Glutamatergic neuron (in vitro differentiated cells): ENCODE measurements at regions not wholly inside any gene's neighbourhood (a gene's known extent, or its start where the extent isn't known, plus 50 kb on each side); places are given as distances from the start of the nearest gene placed in this dataset.

Source experiments
- DNase-seq: peaks from one replicate; pipeline ENCODE4 v3.0.0; 2022
- H3K27ac Mint-ChIP-seq: one replicate; pipeline ENCODE4 v1.8.0; 2020; ENCODE audit warnings: mild to moderate bottlenecking, mixed read lengths, inconsistent platforms; ENCODE audit not compliant: unreplicated experiment
- H3K27me3 Mint-ChIP-seq: one replicate; pipeline ENCODE4 v1.8.0; 2020; ENCODE audit warnings: mild to moderate bottlenecking, moderate library complexity, mixed read lengths, inconsistent platforms; ENCODE audit not compliant: unreplicated experiment
- H3K36me3 Mint-ChIP-seq: one replicate; pipeline ENCODE4 v1.8.0; 2020; ENCODE audit warnings: mild to moderate bottlenecking, mixed read lengths, inconsistent platforms; ENCODE audit not compliant: unreplicated experiment
- H3K4me1 Mint-ChIP-seq: one replicate; pipeline ENCODE4 v1.8.0; 2020; ENCODE audit warnings: mild to moderate bottlenecking, low read depth, mixed read lengths, inconsistent platforms; ENCODE audit not compliant: unreplicated experiment
- H3K4me3 Mint-ChIP-seq: one replicate; pipeline ENCODE4 v1.8.0; 2020; ENCODE audit warnings: mild to moderate bottlenecking, mixed read lengths, inconsistent platforms; ENCODE audit not compliant: unreplicated experiment
- H3K9me3 Mint-ChIP-seq: one replicate; pipeline ENCODE4 v1.8.0; 2020; ENCODE audit warnings: mild to moderate bottlenecking, moderate library complexity, mixed read lengths, inconsistent platforms; ENCODE audit not compliant: unreplicated experiment
- TF ChIP-seq, protein P1 (sequence below): fragments of 200-600 bp; sonication (generic); IDR thresholded peaks from one replicate; pipeline ENCODE4 v1.5.0; 2021; ENCODE audit not compliant: partially characterized antibody, unreplicated experiment

DNA sequence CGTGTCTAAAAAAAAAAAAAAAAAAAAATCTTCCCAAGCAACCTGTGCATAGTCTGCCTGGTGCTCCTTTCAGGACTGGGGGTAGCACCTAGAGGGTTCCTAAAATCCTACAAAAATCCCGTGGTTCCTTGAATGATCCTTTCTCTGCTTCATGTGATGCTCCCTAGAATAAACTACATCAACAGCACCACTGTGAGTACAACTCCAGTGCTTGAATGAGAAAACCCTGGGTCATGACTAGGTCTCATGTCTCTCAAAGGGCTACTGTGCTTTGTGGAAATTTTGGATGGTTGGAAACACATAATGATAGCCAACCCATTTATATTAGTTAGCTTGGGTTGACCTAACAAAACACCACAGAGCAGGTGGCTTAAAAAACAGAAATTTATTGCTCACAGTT, 243.5 kb downstream of the OPA1 start:
- Mint-ChIP-seq H3K4me1 (no peaks in the 10 kb centered on the region), H3K27me3 (peaks cover 2% of the 10 kb centered on the region), H3K4me3 (no peak overlapping the region), H3K36me3 (peaks cover 1% of the 10 kb centered on the region), H3K9me3 (peaks cover 3% of the 10 kb centered on the region), H3K27ac (no peak overlapping the region)
- TF ChIP-seq, protein P1, sequence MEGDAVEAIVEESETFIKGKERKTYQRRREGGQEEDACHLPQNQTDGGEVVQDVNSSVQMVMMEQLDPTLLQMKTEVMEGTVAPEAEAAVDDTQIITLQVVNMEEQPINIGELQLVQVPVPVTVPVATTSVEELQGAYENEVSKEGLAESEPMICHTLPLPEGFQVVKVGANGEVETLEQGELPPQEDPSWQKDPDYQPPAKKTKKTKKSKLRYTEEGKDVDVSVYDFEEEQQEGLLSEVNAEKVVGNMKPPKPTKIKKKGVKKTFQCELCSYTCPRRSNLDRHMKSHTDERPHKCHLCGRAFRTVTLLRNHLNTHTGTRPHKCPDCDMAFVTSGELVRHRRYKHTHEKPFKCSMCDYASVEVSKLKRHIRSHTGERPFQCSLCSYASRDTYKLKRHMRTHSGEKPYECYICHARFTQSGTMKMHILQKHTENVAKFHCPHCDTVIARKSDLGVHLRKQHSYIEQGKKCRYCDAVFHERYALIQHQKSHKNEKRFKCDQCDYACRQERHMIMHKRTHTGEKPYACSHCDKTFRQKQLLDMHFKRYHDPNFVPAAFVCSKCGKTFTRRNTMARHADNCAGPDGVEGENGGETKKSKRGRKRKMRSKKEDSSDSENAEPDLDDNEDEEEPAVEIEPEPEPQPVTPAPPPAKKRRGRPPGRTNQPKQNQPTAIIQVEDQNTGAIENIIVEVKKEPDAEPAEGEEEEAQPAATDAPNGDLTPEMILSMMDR: no peak
- DNase-seq: no peak

DNA sequence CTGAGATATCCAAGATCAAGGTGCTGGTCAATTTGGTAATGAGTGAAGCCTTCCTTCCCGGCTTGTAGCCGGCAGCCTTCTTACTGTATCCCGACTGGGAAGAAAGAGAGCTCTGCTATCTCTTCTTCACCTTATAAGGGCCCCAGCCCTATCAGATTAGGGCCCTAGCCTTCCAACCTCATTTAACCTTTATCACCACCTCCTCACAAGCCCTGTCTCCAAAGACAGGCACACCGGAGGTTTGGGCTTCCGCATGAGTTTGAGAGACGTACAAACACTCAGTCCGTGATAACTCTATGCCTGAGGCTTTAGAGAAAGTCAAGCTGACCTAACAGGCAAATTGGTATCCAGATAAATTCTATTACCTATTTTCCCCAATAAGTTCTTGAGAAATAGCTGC, 243.9 kb downstream of the OPA1 start:
- H3K36me3 Mint-ChIP-seq: no peaks in the 10 kb centered on the region
- DNase-seq: no peak
- H3K9me3 Mint-ChIP-seq: peaks cover 4% of the 10 kb centered on the region
- H3K27ac Mint-ChIP-seq: no peak overlapping the region
- TF ChIP-seq, protein P1: no peak
- no peak overlapping the region for H3K4me3 Mint-ChIP-seq
- no peaks in the 10 kb centered on the region for H3K4me1 Mint-ChIP-seq
- peaks cover 2% of the 10 kb centered on the region for H3K27me3 Mint-ChIP-seq

DNA sequence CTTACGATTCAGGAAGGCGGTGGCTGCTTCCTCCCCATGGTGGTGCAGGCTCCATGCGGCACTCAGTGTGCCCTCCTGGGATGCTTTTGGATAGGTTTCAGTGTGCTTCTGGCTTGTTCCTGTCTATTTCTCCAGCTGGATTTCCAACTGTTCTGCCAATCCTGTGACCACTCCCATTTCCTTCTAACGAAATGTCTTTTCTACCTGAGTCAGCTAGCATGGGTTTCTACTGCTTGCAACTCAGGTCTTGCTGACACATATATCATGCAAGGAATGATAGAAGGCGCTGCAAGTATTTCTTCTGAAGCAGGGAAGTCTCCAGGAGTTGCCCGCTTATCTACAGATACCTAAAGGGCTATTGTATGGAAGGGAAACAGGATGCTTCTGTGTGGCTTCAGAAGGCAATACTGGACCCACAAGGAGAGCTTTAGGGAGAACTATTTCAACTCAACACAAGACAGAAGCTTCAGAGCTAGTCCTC, 244.4 kb downstream of the OPA1 start:
- TF ChIP-seq, protein P1: no peak
- Mint-ChIP-seq H3K27ac (no peak overlapping the region), H3K36me3 (no peaks in the 10 kb centered on the region), H3K9me3 (peaks cover 4% of the 10 kb centered on the region), H3K4me3 (no peak overlapping the region), H3K27me3 (peaks cover 2% of the 10 kb centered on the region), H3K4me1 (no peaks in the 10 kb centered on the region)
- no peak for DNase-seq

DNA sequence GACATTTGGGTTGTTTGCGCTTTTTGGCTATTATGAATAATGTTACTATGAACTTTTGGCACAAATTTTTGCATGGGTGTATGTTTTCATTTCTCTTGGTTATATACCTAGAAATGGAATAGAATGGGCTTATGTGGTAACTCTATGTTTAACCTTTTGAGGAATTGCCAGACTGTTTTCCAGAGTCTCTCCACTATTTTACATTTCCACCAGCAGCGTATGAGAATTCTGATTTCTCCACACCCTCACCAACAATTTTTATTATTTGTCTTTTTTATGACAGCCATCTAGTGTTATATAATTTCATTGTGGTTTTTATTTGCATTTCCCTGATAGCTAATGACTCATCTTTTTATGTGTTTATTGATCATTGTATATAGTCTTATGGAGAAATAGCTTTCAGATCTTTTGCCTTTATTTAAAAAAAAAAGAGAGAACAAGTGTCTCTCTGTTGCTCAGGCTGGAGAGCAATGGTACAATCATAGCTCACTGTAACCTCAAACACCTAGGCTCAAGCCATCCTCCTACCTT, 247.2 kb downstream of the OPA1 start:
- TF ChIP-seq, protein P1: no peak
- H3K27me3 Mint-ChIP-seq: peaks cover 2% of the 10 kb centered on the region
- H3K4me1 Mint-ChIP-seq: no peaks in the 10 kb centered on the region
- DNase-seq: no peak
- no peaks in the 10 kb centered on the region for H3K36me3 Mint-ChIP-seq
- H3K27ac Mint-ChIP-seq: no peak overlapping the region
- H3K4me3 Mint-ChIP-seq: no peak overlapping the region
- peaks cover 4% of the 10 kb centered on the region for H3K9me3 Mint-ChIP-seq

DNA sequence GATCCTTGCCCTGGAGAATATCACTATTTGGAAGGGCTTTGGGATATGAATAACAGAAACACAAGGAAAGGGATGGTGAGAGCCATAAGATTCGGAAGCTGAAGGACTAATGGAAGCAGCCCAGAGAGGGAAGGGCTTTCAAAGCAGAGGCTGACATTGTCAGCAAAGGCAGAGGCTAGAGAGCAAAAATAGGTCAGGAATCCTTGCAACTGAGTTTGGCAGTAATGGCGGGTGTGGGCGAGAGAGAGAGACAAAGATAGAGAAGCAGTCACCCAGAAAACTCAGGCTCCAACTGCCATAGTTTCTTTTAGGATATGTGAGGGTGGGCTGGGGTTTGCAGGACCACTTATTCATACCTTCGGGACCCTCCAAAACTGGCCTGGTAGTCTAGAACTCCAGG, 248.6 kb downstream of the OPA1 start:
- peaks cover 3% of the 10 kb centered on the region for H3K9me3 Mint-ChIP-seq
- H3K27ac Mint-ChIP-seq: no peak overlapping the region
- no peaks in the 10 kb centered on the region for H3K4me1 Mint-ChIP-seq
- H3K36me3 Mint-ChIP-seq: peaks cover under 1% of the 10 kb centered on the region
- H3K27me3 Mint-ChIP-seq: peaks cover 2% of the 10 kb centered on the region
- H3K4me3 Mint-ChIP-seq: no peak overlapping the region
- no peak for DNase-seq
- TF ChIP-seq, protein P1: no peak
